ENCODE measurements at regions not wholly inside any gene's neighbourhood (a gene's known extent, or its start where the extent isn't known, plus 50 kb on each side); places are given as distances from the start of the nearest gene placed in this dataset.

DNA sequence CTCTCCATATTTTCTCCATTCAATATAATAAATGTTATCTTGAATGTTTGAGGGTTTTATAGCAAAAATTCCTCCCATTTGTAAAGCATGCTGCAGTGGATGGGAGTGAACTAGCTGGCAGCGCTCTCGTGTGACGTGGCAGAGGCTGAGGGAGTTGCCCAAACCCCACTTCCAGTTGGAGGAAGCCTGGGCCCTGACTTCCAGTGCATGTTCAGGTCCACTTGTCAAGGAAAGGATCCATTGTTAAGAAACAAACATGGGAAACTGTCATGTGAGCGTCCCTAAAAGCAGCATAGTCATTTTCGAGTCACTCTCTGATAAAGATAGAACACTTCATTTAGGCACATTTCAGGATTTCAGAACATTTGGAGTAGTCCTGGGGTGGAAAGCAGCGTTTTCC is 116.6 kb downstream of the SLC25A47 start:
- no peak for DNase-seq

DNA sequence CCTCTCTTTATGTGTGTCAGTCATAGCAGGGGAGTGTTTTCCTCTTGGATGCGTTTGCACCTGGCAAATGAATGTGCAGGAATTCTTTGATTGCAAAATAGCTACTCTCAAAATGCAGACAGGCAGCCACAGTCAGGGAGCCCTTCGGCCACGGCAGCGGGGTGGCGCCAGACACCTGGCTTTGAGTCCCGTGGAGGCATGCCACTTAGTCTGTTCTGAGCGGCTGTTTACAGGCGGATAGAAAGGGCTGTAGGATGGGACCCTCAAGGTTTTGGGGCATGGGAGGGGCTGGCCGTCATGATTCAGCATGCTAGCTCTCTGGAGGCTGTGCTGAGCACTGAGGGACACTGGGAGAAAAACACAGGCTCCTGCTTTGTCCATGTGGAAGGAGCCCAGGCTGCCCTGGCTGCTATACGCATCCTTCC is 117.1 kb downstream of the SLC25A47 start:
- DNase-seq: no peak

DNA sequence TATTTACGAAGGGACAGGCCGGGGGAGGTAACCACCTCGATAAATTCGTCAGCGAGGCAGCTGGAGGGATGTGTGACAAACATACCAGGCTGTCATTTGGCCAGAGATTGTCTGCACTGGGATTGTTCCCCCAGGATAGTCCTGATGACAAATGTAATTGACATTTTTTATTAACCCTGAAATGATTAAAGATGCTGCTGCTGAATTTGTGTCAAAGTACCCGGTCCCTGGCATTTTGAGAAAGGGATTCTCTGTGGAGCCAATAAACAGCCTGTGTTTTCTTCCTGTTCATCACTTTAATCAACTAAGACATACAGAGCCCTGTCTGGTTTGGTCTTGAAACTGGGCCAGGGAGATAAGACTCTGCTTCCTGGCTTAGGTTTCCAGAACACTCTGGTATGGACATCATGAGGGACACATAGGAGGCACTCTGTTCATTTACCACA is 117.6 kb downstream of the SLC25A47 start:
- no peak for DNase-seq

DNA sequence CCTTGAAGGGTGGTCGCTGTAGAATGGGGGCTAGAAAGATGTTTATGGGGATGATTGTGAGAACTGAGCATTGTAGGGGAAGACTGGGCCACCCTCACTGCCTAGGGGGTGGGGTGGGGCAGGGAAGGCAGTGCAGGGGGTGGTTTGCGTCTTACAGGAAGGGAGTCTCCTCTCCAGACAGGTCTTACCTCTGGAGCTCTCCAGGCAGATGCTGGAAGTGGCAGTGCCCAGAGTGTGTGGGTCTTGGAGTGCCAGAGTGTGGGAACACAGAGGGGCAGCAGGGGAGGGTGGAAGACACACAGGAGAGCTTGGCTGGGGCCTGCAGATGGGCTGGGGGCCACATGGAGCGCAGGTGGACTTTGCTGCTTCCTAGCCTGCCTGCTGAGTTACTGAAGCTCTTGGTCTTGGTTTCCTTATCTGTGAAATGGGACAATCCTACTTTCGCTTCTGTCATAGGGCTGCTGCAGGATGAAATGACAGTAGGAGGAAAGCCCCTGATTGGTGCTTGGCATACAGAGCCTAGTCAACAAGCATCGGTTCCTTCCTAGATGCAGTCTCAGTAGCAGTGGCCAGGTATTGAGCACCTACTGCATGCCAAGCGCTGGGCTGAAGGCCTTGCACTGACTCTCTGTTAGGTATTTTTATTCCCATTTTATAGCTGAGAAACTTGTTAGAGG is 118.3 kb downstream of the SLC25A47 start:
- DNase-seq: no peak

DNA sequence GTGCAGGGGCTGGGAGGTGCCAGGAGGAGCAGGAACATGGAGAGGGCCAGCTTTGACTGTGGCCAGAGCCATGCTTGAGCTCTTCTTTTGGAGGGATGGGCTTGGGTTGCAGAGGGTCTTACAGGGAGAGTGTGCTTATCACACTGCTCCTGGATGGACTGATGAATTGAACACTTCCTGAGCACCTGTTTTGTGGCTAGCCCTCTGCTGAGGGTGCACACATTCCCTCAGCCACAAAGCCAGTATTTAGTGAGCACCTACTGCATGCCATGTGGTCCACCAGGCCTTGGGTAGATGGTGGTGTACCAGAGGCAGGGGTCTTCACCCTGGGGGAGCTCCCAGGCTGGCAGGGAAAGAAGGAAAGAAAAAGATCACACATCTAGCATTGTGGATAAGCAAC is 118.9 kb downstream of the SLC25A47 start:
- DNase-seq: no peak

DNA sequence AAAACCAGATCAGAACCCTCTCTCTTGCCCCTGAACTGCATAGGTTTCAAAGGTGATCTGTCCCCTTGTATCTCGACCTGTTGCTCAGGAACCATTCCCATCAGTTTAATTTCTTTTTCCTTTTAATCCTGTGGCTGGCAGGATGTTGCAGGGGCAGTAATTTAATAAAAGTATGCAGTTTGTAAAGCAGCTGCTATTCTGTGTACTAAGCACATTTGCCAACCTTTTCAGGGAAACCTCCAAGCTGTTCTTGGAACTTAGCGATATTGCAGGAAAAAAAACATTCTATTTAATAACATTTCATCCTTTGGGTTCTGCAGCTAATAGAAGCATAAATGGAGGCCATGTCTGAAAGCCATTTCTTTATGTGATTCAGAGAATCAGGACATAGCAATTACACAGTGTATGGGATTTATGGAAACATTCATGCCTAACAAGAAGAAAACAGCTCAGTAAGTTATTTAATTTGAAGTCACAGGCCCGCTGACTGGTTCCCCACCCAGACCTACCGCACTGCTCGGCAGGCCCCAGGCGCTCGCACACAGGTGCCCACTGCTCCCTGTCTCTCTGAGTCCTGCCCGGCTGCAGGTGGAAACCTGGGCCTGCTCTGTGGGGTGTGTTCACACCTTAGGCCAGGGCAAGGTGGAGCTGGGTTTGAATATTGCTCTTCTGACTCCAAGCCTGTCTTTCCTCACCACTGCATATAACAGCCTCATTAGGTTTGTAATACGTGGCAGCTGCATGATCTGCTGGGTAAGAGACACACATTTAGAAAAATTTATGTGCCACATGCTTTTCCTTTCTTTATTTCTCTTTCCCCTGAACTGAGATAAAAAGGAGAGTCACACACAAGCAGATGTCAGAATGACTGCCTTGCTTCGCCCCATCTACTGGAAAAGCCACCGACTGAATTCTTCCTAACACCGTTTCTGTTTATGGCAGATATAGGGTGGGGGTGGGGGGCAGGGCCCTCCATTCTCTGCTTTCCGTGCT is 119.7 kb downstream of the SLC25A47 start:
- DNase-seq: no peak

DNA sequence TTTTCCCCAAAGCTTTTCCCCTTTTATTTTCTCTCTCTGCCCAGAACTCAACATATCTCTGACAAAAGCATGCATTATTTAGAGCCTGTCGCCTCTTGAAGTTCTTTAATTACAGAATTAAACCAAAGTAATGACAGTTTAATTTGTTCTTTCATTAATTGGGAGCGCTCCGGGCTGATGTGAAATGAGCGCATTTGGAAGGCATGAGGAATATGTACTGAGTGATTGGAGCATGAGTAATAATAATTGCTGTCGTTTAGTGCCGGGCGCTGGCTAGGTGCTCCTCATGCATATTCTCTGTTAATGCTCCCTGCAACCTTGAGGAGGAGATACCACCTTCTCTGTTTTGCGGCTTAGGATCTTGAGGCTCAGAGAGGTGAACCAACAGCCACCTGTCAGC is 120.5 kb downstream of the SLC25A47 start:
- no peak for DNase-seq

DNA sequence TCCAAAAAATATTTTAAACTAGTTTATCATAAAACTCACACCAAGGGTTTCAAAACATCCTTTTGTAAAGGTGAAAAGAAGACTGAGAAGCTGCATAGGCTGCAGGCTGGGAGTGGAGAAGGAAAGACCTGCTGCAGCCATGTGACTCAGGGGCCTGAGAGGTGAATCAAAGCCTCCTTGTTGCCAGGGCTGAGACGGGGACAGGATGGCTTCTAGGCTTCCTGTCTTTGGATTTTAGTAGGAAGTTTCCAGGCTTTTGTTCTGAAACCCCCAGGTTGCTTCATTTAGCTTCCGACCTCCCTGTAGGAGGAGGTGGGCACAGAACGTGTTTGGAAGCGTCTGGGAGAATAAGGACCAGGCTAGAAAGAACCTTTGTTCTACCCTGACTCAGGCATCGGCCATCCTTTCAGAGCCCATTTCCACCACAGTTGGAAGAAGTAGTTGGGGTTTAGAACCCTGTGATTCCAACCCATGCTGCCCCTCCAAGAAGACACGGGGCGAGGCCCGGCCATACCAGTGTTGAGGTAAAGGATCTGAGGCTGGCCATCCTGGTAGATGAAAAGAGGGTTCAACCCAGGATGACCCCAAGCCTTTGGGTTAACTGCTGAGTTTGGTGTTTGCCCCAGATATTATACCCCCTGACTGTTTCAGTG is 122.4 kb downstream of the SLC25A47 start:
- DNase-seq: no peak

DNA sequence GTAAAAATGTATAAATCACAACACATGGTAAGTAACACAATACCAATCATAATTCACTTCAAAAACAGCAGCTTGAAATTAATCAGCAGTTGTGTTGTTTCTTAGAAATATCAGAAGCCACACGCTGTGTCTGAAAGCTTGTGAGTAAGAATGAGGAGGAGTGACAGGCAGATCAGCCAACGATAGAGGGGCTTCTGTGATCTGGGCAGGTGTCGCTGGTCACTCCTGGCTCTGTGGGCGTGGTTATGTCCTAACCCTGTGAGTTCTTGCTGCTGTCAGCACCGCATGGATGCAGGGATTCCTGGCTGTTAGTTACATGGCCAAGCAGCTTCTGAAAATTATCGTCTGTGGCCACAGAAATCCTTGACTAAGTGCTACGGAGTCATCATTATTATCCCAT is 123.4 kb downstream of the SLC25A47 start:
- no peak for DNase-seq

DNA sequence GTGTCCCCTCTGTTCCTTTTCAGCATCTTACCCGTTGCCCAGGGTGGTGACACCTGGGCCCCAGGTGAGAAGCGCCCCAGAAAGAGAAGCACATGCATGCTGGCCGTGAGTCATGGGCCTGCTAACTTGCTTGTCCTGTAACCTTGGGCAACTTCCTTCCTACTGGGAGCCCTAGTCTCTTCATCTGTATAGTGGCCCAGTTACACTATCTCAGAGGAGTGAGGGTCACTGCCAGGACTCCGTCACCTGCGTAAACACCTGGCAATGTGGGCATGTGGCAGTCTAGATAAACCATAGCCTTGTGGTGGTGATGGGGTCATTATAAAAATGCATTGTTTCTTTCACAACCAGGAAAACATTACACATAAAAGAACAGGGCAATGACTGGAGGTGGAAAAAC is 125.2 kb downstream of the SLC25A47 start:
- no peak for DNase-seq

DNA sequence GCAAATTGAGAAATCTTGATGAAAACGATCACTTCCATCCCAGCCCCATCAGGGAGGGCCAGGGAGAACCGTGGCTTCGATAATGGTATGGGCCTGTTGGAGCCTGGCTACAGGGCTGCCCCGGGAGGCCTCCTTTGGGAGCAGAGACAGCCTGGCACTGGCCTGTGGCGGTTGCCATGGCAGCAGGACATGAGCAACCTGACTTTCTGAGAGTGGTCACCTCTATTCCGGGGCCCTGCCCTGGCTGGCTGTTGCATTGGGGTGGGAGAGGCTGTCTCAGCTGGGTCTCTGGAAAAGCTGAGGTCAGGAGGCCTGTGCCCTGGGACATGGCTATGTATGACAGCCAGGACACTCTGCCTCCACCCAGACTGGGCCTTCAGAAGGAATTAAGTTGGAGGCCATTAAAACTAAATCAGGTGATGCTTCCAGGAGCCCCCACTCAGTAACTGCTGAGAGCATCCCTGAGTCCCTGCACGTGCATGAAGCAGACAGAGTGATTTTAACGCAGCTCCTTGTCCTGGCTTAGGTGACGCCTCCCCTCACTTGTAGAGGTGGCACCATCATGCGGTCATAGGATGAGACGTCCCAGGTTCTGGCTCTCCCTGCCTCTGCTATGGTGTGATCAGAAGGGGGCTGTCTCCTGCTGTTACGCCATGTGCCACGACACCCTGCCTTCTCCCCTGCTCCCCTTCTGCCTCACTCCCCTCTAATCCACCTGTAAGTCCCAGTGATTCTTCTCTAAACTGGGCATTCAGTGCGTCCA is 126.3 kb downstream of the SLC25A47 start:
- DNase-seq: no peak

DNA sequence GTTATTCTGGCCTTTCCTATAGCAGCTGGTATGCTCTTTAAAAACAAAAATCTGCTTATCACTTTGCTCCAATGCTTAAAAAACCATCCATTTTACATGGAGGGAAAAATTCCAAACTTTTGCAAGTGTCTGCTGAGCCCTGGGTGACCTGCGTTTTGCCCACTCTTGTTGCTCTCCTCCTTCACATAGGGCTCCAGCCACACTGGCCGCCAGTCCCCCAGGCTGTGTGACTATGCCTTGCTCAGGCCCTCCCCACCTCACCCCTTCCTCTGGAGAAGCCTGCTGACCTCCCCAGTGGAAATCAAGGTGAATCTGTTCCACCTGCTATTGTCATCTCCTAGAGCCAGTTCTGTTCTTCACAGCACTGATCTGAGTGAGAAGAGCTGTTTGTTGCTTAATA is 126.9 kb downstream of the SLC25A47 start:
- DNase-seq: no peak

DNA sequence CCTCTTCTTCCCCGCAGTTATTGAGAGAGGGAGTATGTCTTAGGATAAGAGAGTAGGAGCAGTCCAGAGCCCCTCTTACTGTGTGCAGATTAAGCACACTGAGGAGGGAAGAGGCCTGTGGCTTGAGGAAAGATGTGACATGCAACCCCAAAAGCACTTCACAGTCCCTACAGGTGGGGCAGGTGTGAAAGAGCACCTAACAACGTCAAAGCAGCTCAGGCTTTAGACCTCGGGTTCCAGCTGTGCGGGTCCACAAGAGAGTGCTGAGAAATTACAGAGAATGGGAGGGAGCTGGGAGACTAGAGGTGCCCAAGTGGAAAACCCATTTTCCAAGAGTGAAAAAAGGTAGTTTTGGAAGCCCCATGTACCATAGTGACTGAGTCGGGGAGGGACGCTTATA is 127.6 kb downstream of the SLC25A47 start:
- DNase-seq: no peak

DNA sequence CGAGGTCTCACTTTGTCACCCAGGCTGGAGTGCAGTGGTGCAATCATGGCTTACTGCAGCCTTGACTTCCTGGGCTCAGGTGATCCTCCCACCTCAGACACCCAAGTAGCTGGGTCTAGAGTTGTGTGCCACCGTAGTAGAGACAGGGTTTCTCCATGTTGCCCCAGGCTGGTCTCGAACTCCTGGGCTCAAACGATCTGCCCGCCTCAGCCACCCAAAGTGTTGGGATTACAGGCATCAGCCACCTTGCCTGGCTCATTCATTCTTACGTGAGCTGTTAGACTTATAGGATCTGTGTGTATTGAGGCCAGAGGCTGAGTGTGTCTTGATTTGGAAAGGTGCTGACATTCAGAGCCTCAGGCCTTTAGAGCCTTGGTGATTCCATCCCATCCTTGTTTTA is 128.1 kb downstream of the SLC25A47 start:
- no peak for DNase-seq

DNA sequence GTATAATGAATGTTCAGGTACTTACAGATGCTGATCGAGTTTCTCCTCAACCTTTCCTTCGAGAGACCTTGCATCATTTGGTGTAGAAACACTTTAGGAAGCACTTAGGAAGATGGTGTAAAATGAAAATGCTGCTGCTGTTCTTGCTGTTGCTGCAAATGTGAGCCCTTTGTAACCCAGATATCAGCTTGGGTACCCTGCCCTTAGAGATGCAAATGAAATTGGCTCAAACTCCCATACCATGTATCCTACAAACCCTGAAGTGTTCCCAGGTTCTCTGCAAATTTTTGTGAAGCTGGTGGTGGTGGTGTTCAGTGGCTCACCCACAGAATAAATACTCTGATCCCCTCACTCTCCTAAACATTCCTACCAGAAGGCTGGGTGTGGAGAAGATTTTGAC is 130.8 kb downstream of the SLC25A47 start:
- no peak for DNase-seq

DNA sequence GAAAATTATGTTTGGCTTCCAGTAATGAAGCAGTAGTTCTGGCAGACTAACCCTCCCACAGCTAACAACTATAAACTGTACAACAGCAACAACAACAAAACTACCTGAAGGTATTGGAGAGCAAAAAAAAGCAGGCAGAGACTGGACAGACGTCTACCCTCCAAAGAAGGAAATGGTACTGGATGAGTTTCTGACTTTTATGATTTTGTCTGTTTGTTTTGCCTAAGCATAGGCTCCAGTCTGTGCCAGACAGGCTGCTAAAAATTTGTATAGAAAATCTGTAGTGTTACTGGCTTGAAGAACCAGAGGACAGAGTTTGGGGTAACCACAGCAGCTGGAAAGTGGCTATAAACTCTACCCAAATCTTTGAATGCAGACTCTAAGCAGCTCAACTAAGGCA is 131.3 kb downstream of the SLC25A47 start:
- no peak for DNase-seq

DNA sequence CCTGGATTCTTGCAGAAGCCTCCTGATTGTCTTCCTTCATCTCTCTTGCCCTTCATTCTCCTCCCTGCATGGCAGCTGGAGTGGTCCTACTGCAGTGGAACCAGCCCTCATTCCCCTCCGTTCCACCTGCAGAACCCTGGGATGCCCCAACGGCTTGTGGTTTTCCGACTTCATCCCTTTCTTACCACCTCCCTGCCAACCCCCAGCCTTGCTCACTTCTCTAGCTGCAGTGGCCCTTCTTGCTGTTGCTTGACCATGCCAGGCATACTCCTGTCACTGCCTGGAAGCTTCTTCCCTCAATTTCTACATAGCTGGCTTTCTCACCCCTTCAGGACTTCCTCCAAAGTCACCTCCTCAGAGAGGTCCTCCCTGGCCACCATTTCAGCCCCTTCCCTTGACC is 123.3 kb downstream of the BEGAIN start:
- DNase-seq: no peak

DNA sequence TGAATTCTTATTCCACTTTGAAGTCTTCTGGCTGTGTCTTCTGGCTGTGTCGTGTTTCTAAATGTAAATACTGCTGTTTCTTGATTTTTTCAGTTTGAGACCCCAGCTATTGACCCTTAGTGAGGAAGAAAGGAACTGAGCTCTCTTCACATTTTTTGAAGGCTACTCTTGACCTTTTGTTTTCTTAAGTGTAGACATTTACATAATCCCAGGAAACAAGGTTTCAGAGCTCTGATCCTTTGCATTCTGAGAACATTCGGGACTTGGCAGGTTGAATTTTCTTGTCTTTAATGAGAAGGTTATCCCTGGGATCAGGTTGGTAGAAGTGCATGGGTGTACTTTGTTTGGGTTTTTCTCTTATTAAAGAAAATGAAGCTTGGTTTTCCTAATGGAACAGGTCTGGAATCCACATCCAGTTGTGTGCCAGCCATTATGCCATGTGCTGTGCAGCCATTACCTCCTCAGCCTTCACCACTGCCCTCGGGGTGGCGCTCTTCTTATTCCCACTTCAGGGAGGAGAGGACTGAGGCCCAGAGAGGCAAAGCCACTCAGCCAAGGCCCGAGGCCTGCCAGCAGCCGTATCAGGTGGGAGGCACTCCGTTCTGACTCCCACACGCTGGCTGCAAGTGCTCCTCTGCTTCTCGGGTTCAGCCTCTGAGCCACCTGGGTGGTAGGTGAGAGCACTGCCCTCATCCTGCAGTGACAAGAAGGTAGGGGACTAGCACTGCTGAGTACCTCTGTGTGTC is 120.9 kb downstream of the BEGAIN start:
- no peak for DNase-seq

DNA sequence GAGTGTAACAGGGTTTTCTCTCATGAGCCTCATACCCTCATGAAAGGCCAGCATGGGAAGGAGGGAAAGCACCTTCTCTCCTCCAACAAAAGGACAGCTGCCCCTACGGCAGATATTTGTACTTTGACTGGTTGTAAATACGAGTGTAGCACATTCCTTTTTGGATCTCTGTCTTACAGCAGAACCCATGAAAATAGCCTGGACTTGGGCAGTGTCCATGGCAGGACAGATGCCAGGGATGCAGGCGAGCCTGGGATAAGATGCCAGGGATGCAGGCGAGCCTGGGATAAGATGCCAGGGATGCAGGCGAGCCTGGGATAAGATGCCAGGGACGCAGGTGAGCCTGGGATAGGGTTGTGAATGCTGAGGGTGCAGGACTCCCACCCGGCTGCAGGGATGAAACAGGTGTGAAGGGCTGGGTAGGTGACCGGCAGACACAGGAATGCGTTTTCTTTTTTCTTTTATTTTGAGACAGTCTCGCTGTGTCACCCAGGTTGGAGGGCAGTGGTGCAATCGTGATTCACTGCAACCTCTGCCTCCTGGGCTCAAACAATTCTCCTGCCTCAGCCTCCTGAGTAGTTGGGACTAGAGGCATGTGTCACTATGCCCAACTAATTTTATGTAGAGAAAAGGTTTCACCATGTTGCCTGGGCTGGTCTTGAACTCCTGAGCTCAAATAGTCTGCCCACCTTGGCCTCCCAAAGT is 120.0 kb downstream of the BEGAIN start:
- DNase-seq: no peak

DNA sequence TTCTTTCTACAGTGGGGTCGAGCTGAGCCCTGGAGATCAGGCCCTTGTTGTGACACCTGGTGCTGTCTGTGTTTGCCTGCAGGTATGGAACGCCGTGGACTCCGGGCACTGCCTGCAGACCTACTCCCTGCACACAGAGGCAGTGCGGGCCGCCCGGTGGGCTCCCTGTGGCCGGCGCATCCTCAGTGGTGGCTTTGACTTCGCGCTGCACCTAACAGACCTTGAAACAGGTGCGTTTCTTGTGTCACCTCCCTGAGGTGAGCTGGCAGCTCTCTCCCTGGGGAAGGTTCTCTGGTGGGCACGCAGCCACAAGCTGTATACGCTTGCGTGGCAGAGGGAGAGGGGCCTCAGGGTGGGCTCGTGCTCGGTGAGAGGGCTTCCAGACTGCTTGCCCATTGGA is 119.3 kb downstream of the BEGAIN start:
- DNase-seq: no peak

DNA sequence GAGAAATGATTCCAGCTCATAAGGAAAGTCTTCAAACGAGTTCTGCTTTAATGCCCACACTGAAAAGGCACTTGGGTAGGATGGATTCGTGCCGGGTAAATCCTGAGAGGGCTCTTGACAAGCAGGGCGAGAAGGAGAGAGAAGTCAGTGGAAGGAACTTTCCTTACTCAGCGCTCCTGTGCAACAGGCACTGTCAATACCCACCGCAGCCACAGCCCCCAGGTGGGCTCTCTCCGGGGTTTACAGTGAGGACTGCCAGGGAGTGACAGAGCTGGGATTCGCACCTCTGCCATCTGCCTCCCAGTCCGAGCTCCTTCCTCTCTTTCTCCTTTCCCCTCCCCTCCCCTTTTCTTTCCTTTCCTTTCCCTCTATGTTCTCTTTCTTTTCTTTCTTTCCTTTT is 118.7 kb downstream of the BEGAIN start:
- no peak for DNase-seq
